Fibroblast of mammary gland (primary cell): ENCODE measurements at regions not wholly inside any gene's neighbourhood (a gene's known extent, or its start where the extent isn't known, plus 50 kb on each side); places are given as distances from the start of the nearest gene placed in this dataset.

Source experiments
- DNase-seq: peaks from one replicate; pipeline ENCODE4 v3.0.0-alpha.2; 2010; ENCODE audit warnings: low read depth
- H3K4me3 ChIP-seq: 2 replicates; pipeline ENCODE4 v1.5.1; 2011; ENCODE audit warnings: low read depth, mild to moderate bottlenecking, low read length, moderate library complexity; ENCODE audit not compliant: control insufficient read depth
- CTCF ChIP-seq: conservative IDR thresholded peaks from 2 replicates; pipeline ENCODE4 v1.5.1; 2011; ENCODE audit warnings: low read depth, low read length, inconsistent platforms; ENCODE audit not compliant: control insufficient read depth, insufficient read depth

GRCh38 chr20:48189181-48189580, 403.9 kb upstream of the SULF2 start:
- peak; percentile 43 for TF ChIP-seq CTCF
- H3K4me3 ChIP-seq: no peak overlapping the region
- peak; percentile 38 for DNase-seq

GRCh38 chr20:48187851-48188250, 402.6 kb upstream of the SULF2 start:
- DNase-seq: no peak
- H3K4me3 ChIP-seq: no peak overlapping the region

GRCh38 chr20:48186915-48187314, 401.6 kb upstream of the SULF2 start:
- DNase-seq: peak; percentile 14
- no peak for TF ChIP-seq CTCF
- no peak overlapping the region for H3K4me3 ChIP-seq

More at GRCh38 chr20:48187851-48188250, 402.6 kb upstream of the SULF2 start:
- no peak for TF ChIP-seq CTCF

GRCh38 chr20:48186447-48186846, 401.2 kb upstream of the SULF2 start:
- H3K4me3 ChIP-seq: no peak overlapping the region
- no peak for TF ChIP-seq CTCF
- peak; percentile 10 for DNase-seq

- no peak for DNase-seq
- H3K4me3 ChIP-seq: no peak overlapping the region
- TF ChIP-seq CTCF: no peak
These were observed 398.9 kb upstream of the SULF2 start for GRCh38 chr20:48184229-48184628.

GRCh38 chr20:48181261-48181935, 396.1 kb upstream of the SULF2 start:
- DNase-seq: no peak
- H3K4me3 ChIP-seq: no peak overlapping the region
- no peak for TF ChIP-seq CTCF
